HepG2 (cell line): ENCODE measurements at regions not wholly inside any gene's neighbourhood (a gene's known extent, or its start where the extent isn't known, plus 50 kb on each side); places are given as distances from the start of the nearest gene placed in this dataset.
"Not testable (repeated sequence)": the region's sequence is repeated elsewhere in the genome, so short reads cannot be mapped to it uniquely, and the experiment has no call there.

Source experiments
- ATAC-seq: fragments of 200-7000 bp; cut with Tn5 transposase; 3 replicates; pipeline ENCODE4 v1.9.1; 2020; ENCODE audit warnings: mild to moderate bottlenecking, moderate library complexity
- BruUV-seq: library from RNA; stranded (reverse); fragments of 400-500 nt; replicated peaks from 2 replicates; lab custom pipeline; 2021; lab: Mats Ljungman, UMichigan
- CTCF ChIA-PET: fragments of 300-600 bp; formaldehyde crosslinking; extraction: SDS; loops from one replicate; lab custom pipeline; 2021; ENCODE audit warnings: low total read pairs, inconsistent platforms, low intra/inter-chr PET ratio; lab: Yijun Ruan, JAX
- POLR2A ChIA-PET: fragments of 350-600 bp; sonication (Branson Sonifier 250); formaldehyde crosslinking; loops from one replicate; lab custom pipeline; 2020; ENCODE audit warnings: antibody characterized with exemption, inconsistent platforms; lab: Yijun Ruan, JAX
- DNase-seq: peaks from one replicate; pipeline ENCODE4 v3.0.0-alpha.2; 2015; ENCODE audit warnings: low spot score
- FAIRE-seq: peaks from 3 replicates; lab custom pipeline; 2011; peaks lifted over from hg19 to GRCh38; lab: Jason Lieb, UNC
- H2AFZ ChIP-seq: one replicate; pipeline ENCODE4 v1.6.1; 2011; ENCODE audit warnings: low read length, inconsistent platforms
- H3K27ac ChIP-seq: fragments of 300-600 bp; 3 replicates; pipeline ENCODE4 v1.8.0; 2011; ENCODE audit warnings: mixed run types, mild to moderate bottlenecking, mixed read lengths, low read length, inconsistent platforms; ENCODE audit not compliant: insufficient read depth; ENCODE audit errors: extremely low read length
- H3K27me3 ChIP-seq, 2 experiments: fragments of 200-600 bp in 1 of 2; 2 replicates in 1 of 2; 3 replicates in 1 of 2; pipeline versions ENCODE4 v1.6.0 to v1.8.0; 2011; ENCODE audit warnings: low read length in 2 of 2, mild to moderate bottlenecking in 2 of 2, moderate library complexity in 2 of 2, inconsistent platforms in 1 of 2; ENCODE audit not compliant: insufficient read depth in 2 of 2, control insufficient read depth in 1 of 2
- H3K36me3 ChIP-seq, 2 experiments: fragments of 200-600 bp in 1 of 2; replicated peaks in 1 of 2; 2 replicates in 1 of 2; 3 replicates in 1 of 2; pipeline versions ENCODE4 v1.5.1 to v1.8.0; 2011; ENCODE audit warnings: low read length in 2 of 2, inconsistent platforms in 1 of 2; ENCODE audit not compliant: insufficient read depth in 2 of 2, control insufficient read depth in 1 of 2
- H3K4me1 ChIP-seq: 2 replicates; pipeline ENCODE4 v1.5.1; 2012; ENCODE audit warnings: low read length, inconsistent platforms; ENCODE audit not compliant: insufficient read depth
- H3K4me2 ChIP-seq: 2 replicates; pipeline ENCODE4 v1.6.0; 2011; ENCODE audit warnings: low read depth, low read length, inconsistent platforms
- H3K4me3 ChIP-seq, 3 experiments: fragments of 200-600 bp in 1 of 3; sonication (generic), shearing (Covaris generic) in 1 of 3; replicated peaks in 1 of 3; 2 replicates each; pipeline ENCODE4 v1.5.1; 2011 to 2016; ENCODE audit warnings: low read length in 3 of 3, inconsistent platforms in 2 of 3, low read depth in 2 of 3, mild to moderate bottlenecking in 2 of 3, control low read depth in 1 of 3, mixed read lengths in 1 of 3; ENCODE audit not compliant: insufficient read depth in 1 of 3
- H3K79me2 ChIP-seq: one replicate; pipeline ENCODE4 v1.6.1; 2011; ENCODE audit warnings: low read length, inconsistent platforms; ENCODE audit not compliant: insufficient read depth
- H3K9ac ChIP-seq: 2 replicates; pipeline ENCODE4 v1.6.0; 2011; ENCODE audit warnings: mild to moderate bottlenecking, low read depth, low read length, inconsistent platforms; ENCODE audit not compliant: insufficient read depth
- H3K9me3 ChIP-seq: 2 replicates; pipeline ENCODE4 v1.5.1; 2012; ENCODE audit warnings: mild to moderate bottlenecking, low read length
- H4K20me1 ChIP-seq: 2 replicates; pipeline ENCODE4 v1.6.0; 2011; ENCODE audit warnings: inconsistent platforms, mild to moderate bottlenecking, low read length, moderate library complexity; ENCODE audit not compliant: insufficient read depth
- FOXA1 ChIP-seq, 2 experiments: fragments of 450-650 bp in 1 of 2; sonication (generic) in 1 of 2; formaldehyde crosslinking in 1 of 2; IDR thresholded peaks; 2 replicates each; pipeline versions ENCODE4 v1.4.0 to v1.6.1; 2016 to 2020; ENCODE audit warnings: missing genetic modification reagents in 1 of 2
- FOXA3 ChIP-seq: IDR thresholded peaks from 2 replicates; pipeline ENCODE4 v1.6.1; 2016; ENCODE audit warnings: missing genetic modification reagents, missing compliant biosample characterization
- FOXK1 ChIP-seq: sonication (generic); formaldehyde crosslinking; IDR thresholded peaks from 2 replicates; pipeline ENCODE4 v1.4.0; 2020; ENCODE audit warnings: low read depth, missing genetic modification reagents, borderline replicate concordance
- HDAC1 ChIP-seq: sonication (generic); formaldehyde crosslinking; IDR thresholded peaks from 2 replicates; pipeline ENCODE4 v1.5.1; 2020; ENCODE audit warnings: mild to moderate bottlenecking, missing genetic modification reagents
- MYC ChIP-seq: sonication (generic); formaldehyde crosslinking; IDR thresholded peaks from 2 replicates; pipeline ENCODE4 v1.9.0; 2021; ENCODE audit warnings: missing genetic modification reagents, borderline replicate concordance
- PAXIP1 ChIP-seq: sonication (generic); formaldehyde crosslinking; conservative IDR thresholded peaks from 2 replicates; pipeline ENCODE4 v1.4.0; 2020; ENCODE audit warnings: mild to moderate bottlenecking, missing genetic modification reagents, moderate library complexity
- YY1 ChIP-seq: IDR thresholded peaks from 2 replicates; pipeline ENCODE4 v1.6.1; 2011; ENCODE audit warnings: low read length, low read depth, moderate library complexity, mild to moderate bottlenecking; ENCODE audit not compliant: insufficient read depth, insufficient replicate concordance
- ZMYM4 ChIP-seq: sonication (generic); formaldehyde crosslinking; IDR thresholded peaks from 2 replicates; pipeline ENCODE4 v1.8.1; 2023; ENCODE audit warnings: mild to moderate bottlenecking, missing genetic modification reagents
- ZNF281 ChIP-seq: sonication (generic); formaldehyde crosslinking; IDR thresholded peaks from 2 replicates; pipeline ENCODE4 v1.4.0; 2020; ENCODE audit warnings: missing genetic modification reagents, borderline replicate concordance
- ZNF776 ChIP-seq: sonication (generic); formaldehyde crosslinking; IDR thresholded peaks from 2 replicates; pipeline ENCODE4 v1.4.0; 2020; ENCODE audit warnings: mild to moderate bottlenecking, missing genetic modification reagents
- ZNF891 ChIP-seq: sonication (generic); formaldehyde crosslinking; IDR thresholded peaks from 2 replicates; pipeline ENCODE4 v1.5.0; 2020; ENCODE audit warnings: mild to moderate bottlenecking, missing genetic modification reagents
- WGBS: methylation state at CpG from one replicate; pipeline ENCODE4 v1.1.6; 2017; ENCODE audit warnings: low lambda C conversion rate; 5-methylcytosine and 5-hydroxymethylcytosine counted together
- in situ Hi-C: cut with HindIII; loops from 2 replicates; pipeline ENCODE4 v1.10.0; 2017; ENCODE audit warnings: low pct_unique_long_range_greater_than_20kb; ENCODE audit not compliant: extremely low pct_ligation_motif_present
- intact Hi-C: fragments of 100-400 bp; cut with micrococcal nuclease; formaldehyde crosslinking; loops from one replicate; pipeline ENCODE4 v1.10.0; 2022; ENCODE audit not compliant: unreplicated experiment

GRCh38 chr16:25556968-25557312 lies 134.8 kb upstream of the HS3ST4 start (continued):
- peak; percentile 56 for TF ChIP-seq PAXIP1 (CRISPR knock-in tag)
- TF ChIP-seq, all 625 proteins: peak for 12; not testable (repeated sequence) for 613

GRCh38 chr16:25556289-25556967 lies 135.3 kb upstream of the HS3ST4 start:
- ATAC-seq, result peak; percentile 65
- H3K27me3 ChIP-seq; H3K36me3 ChIP-seq; POLR2A ChIA-PET; H3K9ac ChIP-seq; H4K20me1 ChIP-seq; BruUV-seq; in situ Hi-C loops; intact Hi-C loops; H3K79me2 ChIP-seq; FAIRE-seq; H3K27ac ChIP-seq; H2AFZ ChIP-seq; CTCF ChIA-PET; TF ChIP-seq FOXA1 (IDR thresholded peaks at IDR 0.05): not testable (repeated sequence)
- Histone ChIP-seq H3K4me1 (peaks cover 18% of the 10 kb centered on the region), H3K4me2 (peak overlapping the region; percentile 65), H3K9me3 (peaks cover 31% of the 10 kb centered on the region), H3K4me3 (peak overlapping the region in 1 of 3 experiments; percentile 44; a peak in 2 of 6 replicates)
- peak; percentile 16 for DNase-seq
- 31% methylated on average over 6 of the region's 15 CpGs for WGBS
- TF ChIP-seq MYC (peak; percentile 30; the same call in 1 of the 2 replicates), FOXA1 (CRISPR knock-in tag; IDR thresholded peaks at IDR 0.05) (peak; percentile 65), FOXA3 (CRISPR knock-in tag) (peak; percentile 69), ZNF891 (0 out of 2 replicates have a peak, but pooled peaks have one; percentile 45), YY1 (peak; percentile 72), ZNF281 (CRISPR knock-in tag) (peak; percentile 55; the same call in 1 of the 2 replicates), ZNF776 (CRISPR knock-in tag) (0 out of 2 replicates have a peak, but pooled peaks have one; percentile 17), FOXK1 (CRISPR knock-in tag) (peak; percentile 32; the same call in 1 of the 2 replicates), HDAC1 (CRISPR knock-in tag) (0 out of 2 replicates have a peak, but pooled peaks have one; percentile 33), ZMYM4 (CRISPR knock-in tag) (0 out of 2 replicates have a peak, but pooled peaks have one; percentile 34)
